H1 (cell line): ENCODE measurements at regions not wholly inside any gene's neighbourhood (a gene's known extent, or its start where the extent isn't known, plus 50 kb on each side); places are given as distances from the start of the nearest gene placed in this dataset.

Source experiments
- CBX5 ChIP-seq: fragments of 300-800, 300-1000 bp; sonication (generic); IDR thresholded peaks from 2 replicates; pipeline ENCODE4 v1.7.1; 2016; ENCODE audit warnings: antibody characterized with exemption, low read length, low read depth
- JUND ChIP-seq: IDR thresholded peaks from 2 replicates; pipeline ENCODE4 v1.6.1; 2011; ENCODE audit warnings: mild to moderate bottlenecking, improper control_type of control experiment, low read length
- KDM5A ChIP-seq: fragments of 200-600 bp; IDR thresholded peaks from 2 replicates; pipeline ENCODE4 v1.7.1; 2012; ENCODE audit warnings: mild to moderate bottlenecking, low read length, inconsistent platforms, mixed read lengths
- RXRA ChIP-seq: IDR thresholded peaks from 2 replicates; pipeline ENCODE4 v1.6.1; 2011; ENCODE audit warnings: low read depth, mild to moderate bottlenecking, low read length, moderate library complexity; ENCODE audit not compliant: insufficient read depth

- TF ChIP-seq RXRA (no peak), KDM5A (no peak), JUND (no peak), CBX5 (no peak)
Measured at GRCh38 chr2:126822921-126823320, 75.8 kb upstream of the TEX51 start (continued).
